Tibial nerve (tissue), 4 donors: ENCODE measurements at regions not wholly inside any gene's neighbourhood (a gene's known extent, or its start where the extent isn't known, plus 50 kb on each side); places are given as distances from the start of the nearest gene placed in this dataset.

Experiments
- CTCF ChIP-seq, 5 experiments: fragments of 200-600 bp in 3 of 5; fragments of 450-650 bp in 2 of 5; sonication (generic) in 3 of 5; IDR thresholded peaks; one replicate each; pipeline ENCODE4 v1.5.1; 2016 to 2019; ENCODE audit warnings: antibody characterized with exemption in 5 of 5, mild to moderate bottlenecking in 3 of 5, moderate library complexity in 2 of 5
- EP300 ChIP-seq, 2 donors: sonication (generic); formaldehyde crosslinking; IDR thresholded peaks; one replicate each; pipeline ENCODE4 v1.6.1; 2017; ENCODE audit warnings: antibody characterized with exemption in 2 of 2, mild to moderate bottlenecking in 1 of 2
- POLR2A ChIP-seq, 2 donors: fragments of 450-650 bp; IDR thresholded peaks; one replicate each; pipeline ENCODE4 v1.6.1; 2017; ENCODE audit warnings: antibody characterized with exemption in 2 of 2, mild to moderate bottlenecking in 2 of 2, moderate library complexity in 2 of 2

GRCh38 chr4:125789023-125789422 is 474.3 kb downstream of the FAT4 start:
- no peak for TF ChIP-seq CTCF (IDR thresholded peaks at IDR 0.05)
- TF ChIP-seq POLR2A (IDR thresholded peaks at IDR 0.05), result no peak
- TF ChIP-seq EP300 (IDR thresholded peaks at IDR 0.05), result no peak
